Chondrocyte (in vitro differentiated cells): ENCODE measurements at regions not wholly inside any gene's neighbourhood (a gene's known extent, or its start where the extent isn't known, plus 50 kb on each side); places are given as distances from the start of the nearest gene placed in this dataset.
"Not testable (repeated sequence)": the region's sequence is repeated elsewhere in the genome, so short reads cannot be mapped to it uniquely, and the experiment has no call there.

Experiments
- DNase-seq: peaks from one replicate; pipeline ENCODE4 v3.0.0; 2021; ENCODE audit warnings: mixed read lengths, low spot score
- H3K27ac Mint-ChIP-seq: one replicate; pipeline ENCODE4 v1.8.0; 2021; ENCODE audit warnings: mild to moderate bottlenecking, moderate library complexity, mixed read lengths; ENCODE audit not compliant: unreplicated experiment
- H3K27me3 Mint-ChIP-seq: 2 replicates; pipeline ENCODE4 v1.8.0; 2021; ENCODE audit warnings: low read depth, mixed read lengths
- H3K36me3 Mint-ChIP-seq: 2 replicates; pipeline ENCODE4 v1.8.0; 2021; ENCODE audit warnings: low read depth, mixed read lengths
- H3K4me1 Mint-ChIP-seq: 2 replicates; pipeline ENCODE4 v1.8.0; 2021; ENCODE audit warnings: low read depth, mild to moderate bottlenecking, mixed read lengths
- H3K4me3 Mint-ChIP-seq: one replicate; pipeline ENCODE4 v1.8.0; 2021; ENCODE audit warnings: mild to moderate bottlenecking, moderate library complexity, mixed read lengths; ENCODE audit not compliant: unreplicated experiment
- H3K9me3 Mint-ChIP-seq: 2 replicates; pipeline ENCODE4 v1.8.0; 2021; ENCODE audit warnings: low read depth, mixed read lengths
- TF ChIP-seq, protein P1 (sequence below): fragments of 200-600 bp; sonication (generic); IDR thresholded peaks from 2 replicates; pipeline ENCODE4 v1.5.0; 2021; ENCODE audit warnings: antibody characterized with exemption, mild to moderate bottlenecking, moderate library complexity

DNA sequence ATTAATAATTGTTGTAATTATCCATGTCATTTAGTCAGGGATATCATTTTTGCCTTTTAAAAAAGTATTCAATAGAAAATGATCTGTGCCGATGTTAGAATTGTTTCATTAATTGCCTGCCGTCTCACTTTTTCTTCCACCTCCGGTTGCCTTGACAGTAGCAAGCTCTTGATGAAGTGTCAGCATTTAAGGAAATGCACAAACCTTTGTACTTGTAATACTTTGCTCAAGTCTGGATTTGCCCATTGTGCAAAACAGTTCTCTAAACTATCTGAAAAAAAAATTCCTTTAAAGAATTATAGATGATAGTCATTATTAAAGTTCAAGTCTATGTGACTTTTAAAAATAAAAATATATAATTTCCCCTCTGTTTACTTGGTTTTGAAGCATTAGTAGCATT is 619.7 kb downstream of the GATA3 start:
- no peak overlapping the region for H3K27ac Mint-ChIP-seq
- H3K4me1 Mint-ChIP-seq, result no peaks in the 10 kb centered on the region
- H3K4me3 Mint-ChIP-seq, result no peak overlapping the region
- H3K36me3 Mint-ChIP-seq, result no peaks in the 10 kb centered on the region
- H3K27me3 Mint-ChIP-seq, result no peaks in the 10 kb centered on the region
- peaks cover 10% of the 10 kb centered on the region for H3K9me3 Mint-ChIP-seq
- TF ChIP-seq, protein P1, sequence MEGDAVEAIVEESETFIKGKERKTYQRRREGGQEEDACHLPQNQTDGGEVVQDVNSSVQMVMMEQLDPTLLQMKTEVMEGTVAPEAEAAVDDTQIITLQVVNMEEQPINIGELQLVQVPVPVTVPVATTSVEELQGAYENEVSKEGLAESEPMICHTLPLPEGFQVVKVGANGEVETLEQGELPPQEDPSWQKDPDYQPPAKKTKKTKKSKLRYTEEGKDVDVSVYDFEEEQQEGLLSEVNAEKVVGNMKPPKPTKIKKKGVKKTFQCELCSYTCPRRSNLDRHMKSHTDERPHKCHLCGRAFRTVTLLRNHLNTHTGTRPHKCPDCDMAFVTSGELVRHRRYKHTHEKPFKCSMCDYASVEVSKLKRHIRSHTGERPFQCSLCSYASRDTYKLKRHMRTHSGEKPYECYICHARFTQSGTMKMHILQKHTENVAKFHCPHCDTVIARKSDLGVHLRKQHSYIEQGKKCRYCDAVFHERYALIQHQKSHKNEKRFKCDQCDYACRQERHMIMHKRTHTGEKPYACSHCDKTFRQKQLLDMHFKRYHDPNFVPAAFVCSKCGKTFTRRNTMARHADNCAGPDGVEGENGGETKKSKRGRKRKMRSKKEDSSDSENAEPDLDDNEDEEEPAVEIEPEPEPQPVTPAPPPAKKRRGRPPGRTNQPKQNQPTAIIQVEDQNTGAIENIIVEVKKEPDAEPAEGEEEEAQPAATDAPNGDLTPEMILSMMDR, result no peak
- no peak for DNase-seq

DNA sequence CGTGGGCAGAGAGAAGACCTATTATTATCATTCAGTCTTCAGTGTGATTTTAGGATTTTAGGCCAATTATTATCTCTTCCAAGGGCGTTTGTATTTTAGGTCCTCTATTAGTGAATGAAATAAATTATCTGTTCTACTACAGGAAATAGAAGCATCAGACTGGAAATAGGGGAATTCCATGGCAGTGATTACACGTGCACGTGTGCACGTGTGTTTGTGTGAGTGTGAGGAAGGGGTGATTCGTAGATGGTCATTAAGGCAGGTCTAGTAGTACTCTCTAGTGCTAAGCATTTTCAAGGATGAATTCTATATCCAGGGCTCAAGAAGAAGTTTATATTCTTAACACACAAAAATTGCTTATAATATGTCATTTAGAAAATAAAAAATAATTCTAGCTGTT is 623.2 kb downstream of the GATA3 start:
- TF ChIP-seq, protein P1, result no peak
- Mint-ChIP-seq H3K36me3 (no peaks in the 10 kb centered on the region), H3K4me1 (no peaks in the 10 kb centered on the region), H3K9me3 (peaks cover 25% of the 10 kb centered on the region), H3K27me3 (no peaks in the 10 kb centered on the region), H3K4me3 (no peak overlapping the region), H3K27ac (no peak overlapping the region)
- no peak for DNase-seq

DNA sequence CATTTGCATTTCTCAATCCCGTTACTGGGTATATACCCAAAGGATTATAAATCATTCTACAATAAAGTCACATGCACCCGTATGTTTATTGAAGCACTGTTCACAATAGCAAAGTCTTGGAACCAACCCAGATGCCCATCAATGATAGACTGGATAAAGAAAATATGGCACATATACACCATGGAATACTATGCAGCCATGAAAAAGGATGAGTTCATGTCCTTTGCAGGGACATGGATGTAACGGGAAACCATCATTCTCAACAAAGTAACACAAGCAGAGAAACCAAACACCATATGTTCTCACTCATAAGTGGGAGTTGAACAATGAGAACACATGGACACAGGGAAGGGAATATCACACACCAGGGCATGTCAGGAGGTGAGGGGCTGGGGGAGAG is 630.4 kb downstream of the GATA3 start:
- not testable (repeated sequence) for H3K36me3 Mint-ChIP-seq, H3K27me3 Mint-ChIP-seq, H3K4me1 Mint-ChIP-seq, DNase-seq, H3K4me3 Mint-ChIP-seq, H3K27ac Mint-ChIP-seq
- peaks cover 18% of the 10 kb centered on the region for H3K9me3 Mint-ChIP-seq

DNA sequence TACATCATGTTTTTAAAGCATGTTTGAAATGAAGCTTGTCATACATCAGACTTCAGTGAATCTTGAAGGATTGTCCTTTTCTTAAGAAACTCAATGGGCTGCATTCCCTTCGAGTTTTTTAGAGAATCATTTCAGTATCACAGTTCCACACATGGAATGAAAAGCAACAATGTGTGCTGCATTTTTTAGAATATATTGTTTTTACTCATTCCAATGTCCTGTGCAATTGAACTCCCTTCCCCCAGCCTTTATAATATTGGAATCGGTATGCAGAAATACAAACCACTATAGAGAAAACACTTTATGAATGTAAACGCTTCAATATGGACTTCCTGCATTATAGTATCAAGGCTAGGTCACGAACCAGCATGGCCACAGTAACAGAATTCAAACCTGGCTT is 634.4 kb downstream of the GATA3 start:
- H3K4me1 Mint-ChIP-seq, result no peaks in the 10 kb centered on the region
- no peak overlapping the region for H3K4me3 Mint-ChIP-seq
- H3K27ac Mint-ChIP-seq, result no peak overlapping the region
- no peaks in the 10 kb centered on the region for H3K36me3 Mint-ChIP-seq
- H3K9me3 Mint-ChIP-seq, result peaks cover 10% of the 10 kb centered on the region
- TF ChIP-seq, protein P1, result no peak
- no peak for DNase-seq
- H3K27me3 Mint-ChIP-seq, result no peaks in the 10 kb centered on the region

DNA sequence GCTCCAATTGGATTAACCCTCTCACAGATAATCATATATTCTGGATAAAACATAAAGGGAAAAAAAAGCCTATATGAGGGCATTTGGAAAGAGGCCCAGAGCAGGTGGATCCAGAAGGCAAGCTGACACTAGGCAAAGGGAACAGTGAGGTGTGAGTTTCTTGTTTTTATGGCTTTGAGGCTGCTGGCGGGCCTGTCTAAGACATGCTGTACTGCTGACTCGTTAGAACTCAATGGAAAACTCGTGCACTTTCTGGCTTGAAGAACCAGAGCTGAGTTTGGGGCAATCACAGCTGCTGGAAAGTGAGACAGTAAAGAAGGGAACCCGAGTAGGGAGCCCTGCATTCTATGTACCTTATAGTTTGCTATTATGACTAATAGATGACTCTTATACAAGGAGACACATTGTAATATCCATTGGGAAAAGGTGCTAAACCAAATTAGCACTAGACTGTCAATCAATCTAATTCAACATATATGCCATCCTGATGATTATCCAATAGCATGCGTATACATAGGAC is 637.1 kb downstream of the GATA3 start:
- no peak overlapping the region for H3K27ac Mint-ChIP-seq
- TF ChIP-seq, protein P1, result no peak
- H3K9me3 Mint-ChIP-seq, result peaks cover 14% of the 10 kb centered on the region
- H3K27me3 Mint-ChIP-seq, result no peaks in the 10 kb centered on the region
- H3K36me3 Mint-ChIP-seq, result no peaks in the 10 kb centered on the region
- no peak overlapping the region for H3K4me3 Mint-ChIP-seq
- H3K4me1 Mint-ChIP-seq, result no peaks in the 10 kb centered on the region
- no peak for DNase-seq

DNA sequence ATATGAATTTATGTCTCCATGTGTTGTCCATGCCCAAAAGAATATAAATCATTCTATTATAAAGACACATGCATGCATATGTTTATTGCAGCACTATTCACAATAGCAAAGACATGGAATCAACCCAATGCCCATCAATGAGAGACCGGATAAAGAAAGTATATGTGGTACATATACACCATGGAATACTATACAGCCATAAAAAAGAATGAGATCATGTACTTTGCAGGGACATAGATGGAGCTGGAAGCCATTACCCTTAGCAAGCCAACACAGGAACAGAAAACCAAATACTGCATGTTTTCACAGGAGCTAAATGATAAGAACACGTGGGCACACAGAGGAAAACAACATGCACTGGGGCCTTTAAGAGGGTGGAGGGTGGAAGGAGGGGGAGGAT is 639.1 kb downstream of the GATA3 start:
- not testable (repeated sequence) for DNase-seq, H3K36me3 Mint-ChIP-seq, H3K4me1 Mint-ChIP-seq, H3K4me3 Mint-ChIP-seq, H3K27ac Mint-ChIP-seq, H3K27me3 Mint-ChIP-seq
- peaks cover 24% of the 10 kb centered on the region for H3K9me3 Mint-ChIP-seq
